ENCODE measurements at regions not wholly inside any gene's neighbourhood (a gene's known extent, or its start where the extent isn't known, plus 50 kb on each side); places are given as distances from the start of the nearest gene placed in this dataset.

GRCh38 chr4:14264437-14264836, 636.9 kb upstream of the BOD1L1 start:
- DNase-seq: no peak

DNA sequence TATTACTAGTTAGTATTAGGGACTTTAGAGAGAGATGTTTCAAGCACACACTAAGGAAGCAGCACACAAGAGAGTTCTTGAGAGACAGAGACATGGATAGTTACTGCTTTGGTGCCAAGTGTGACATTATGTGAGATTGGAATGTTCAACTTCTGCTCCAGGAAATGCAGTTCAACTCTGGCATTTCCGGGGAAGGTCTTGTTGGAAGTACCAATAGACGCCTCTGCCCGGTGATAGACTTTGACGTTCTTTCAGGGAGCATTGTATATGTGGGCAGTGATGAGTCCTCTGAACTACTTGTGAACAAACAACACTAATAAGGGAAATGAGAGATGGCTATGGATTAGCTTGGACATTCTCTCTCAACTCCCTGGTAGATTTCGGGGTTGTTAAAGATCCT, 638.1 kb upstream of the BOD1L1 start:
- DNase-seq: no peak

- DNase-seq: no peak
Measured at GRCh38 chr4:14267373-14268060, 640.0 kb upstream of the BOD1L1 start.

GRCh38 chr4:14269824-14270223, 642.3 kb upstream of the BOD1L1 start:
- no peak for DNase-seq

DNA sequence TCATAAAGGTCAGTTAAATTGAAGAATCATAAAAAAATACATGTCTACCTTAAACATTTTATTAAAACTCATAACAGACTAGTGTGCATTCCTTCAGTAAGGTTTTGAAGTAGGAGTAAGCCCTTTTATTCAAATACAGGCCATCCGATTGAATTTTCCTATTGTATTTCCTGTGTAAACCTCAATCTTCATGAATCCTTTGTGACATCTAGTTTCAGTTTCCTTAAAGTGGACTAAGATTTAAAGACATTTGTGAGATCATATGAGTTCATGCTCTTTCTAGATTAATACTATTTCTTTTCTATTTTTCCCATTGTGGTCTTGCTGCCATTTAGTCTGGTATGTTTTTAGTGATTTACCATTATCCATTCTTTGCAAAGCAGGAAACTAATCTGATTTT, 644.7 kb upstream of the BOD1L1 start:
- no peak for DNase-seq

GRCh38 chr4:14277505-14277904, 650.0 kb upstream of the BOD1L1 start:
- no peak for DNase-seq

DNA sequence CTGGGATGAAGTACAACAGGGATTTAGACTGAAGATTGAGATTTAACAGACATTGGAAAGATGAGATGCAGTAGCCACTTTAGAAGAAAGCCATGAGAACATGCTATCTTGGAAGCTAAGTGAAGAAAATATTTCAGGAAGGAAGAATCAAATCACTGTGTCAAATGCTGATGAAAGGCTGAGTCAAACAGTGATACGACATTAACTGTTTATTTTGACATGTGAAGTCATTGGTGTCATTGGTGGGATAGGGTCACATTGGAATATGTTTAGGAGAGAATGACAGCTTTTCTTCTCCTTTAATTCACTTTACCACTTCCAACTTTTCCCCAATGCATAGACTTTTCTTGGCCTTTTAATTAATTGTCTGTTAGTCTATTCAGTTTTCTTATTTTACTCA, 653.0 kb upstream of the BOD1L1 start:
- no peak for DNase-seq

DNA sequence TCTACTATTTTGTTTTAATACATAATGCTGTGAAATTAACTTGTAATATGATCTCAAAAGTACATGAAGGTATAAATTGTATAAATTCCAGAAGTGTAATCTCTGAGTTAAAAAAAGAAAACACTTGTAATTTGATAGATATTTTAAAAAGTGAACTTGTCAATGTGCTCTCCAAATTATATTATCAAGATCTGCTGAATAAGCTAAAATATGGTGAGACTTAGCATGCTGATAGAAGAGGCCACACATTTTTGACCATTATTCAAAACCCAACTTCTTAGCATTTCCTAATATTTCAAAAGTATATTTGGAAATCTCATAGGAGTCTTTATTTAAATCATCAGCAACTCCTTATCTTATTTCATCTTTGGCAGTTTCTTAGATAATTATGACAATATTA, 657.1 kb upstream of the BOD1L1 start:
- DNase-seq: no peak

GRCh38 chr4:14289708-14290107, 662.2 kb upstream of the BOD1L1 start:
- no peak for DNase-seq

DNA sequence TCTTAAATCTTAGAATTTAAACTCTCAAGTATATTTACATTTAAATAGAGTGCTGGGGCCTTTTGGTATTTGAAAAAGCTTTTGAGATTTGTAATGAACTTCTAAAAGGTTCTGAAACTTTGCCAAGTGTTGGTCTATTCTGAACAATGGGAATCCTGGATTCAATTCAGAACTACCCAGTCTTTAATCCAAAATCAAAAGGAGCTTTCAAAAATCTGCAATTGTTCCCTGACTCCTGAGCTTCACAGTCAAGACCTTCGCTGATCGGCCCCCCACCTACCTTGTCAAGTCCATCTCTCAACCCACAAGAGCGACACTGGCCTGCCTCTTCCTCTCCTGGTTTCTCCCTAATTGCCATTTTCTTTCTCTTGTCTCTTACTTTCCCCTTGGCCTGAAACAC, 666.1 kb upstream of the BOD1L1 start:
- no peak for DNase-seq

DNA sequence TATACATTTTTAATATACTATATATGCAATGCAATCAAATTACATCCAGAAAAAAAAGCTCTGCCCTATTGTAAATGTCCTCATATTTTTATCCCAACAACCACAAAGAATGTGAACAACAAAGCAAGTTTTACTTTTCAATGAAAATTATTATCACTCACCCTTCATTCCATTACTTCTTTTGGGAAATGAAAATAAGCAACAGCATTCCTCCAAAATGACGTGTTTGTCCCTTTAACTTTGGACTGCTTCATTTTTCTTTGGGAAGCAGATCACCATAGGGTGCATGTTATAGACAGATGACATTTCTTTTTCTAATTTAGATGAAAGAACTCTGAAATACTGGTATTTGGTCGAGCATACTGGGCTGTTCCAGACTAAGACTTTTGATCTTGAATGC, 667.1 kb upstream of the BOD1L1 start:
- no peak for DNase-seq

- no peak for DNase-seq
Measured at GRCh38 chr4:14299166-14299565, 671.6 kb upstream of the BOD1L1 start.

DNA sequence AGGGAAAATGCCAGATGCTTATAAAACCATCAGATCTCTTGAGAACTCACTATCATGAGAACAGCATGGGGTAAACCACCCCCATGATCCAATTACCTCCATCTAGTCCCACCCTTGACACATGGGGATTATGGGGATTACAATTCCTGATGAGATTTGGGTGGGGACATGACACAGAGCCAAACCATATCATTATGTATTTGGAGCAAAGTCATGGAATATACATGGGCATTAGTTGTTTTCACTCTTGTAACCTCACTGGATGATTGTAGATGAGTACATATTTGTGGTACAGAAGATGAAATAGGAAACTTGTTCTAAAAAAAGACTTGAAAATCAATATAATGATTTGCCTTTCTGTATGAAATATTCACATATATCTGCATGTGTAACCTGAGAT, 674.5 kb upstream of the BOD1L1 start:
- DNase-seq: no peak

- no peak for DNase-seq
Measured at GRCh38 chr4:14303856-14304255, 676.3 kb upstream of the BOD1L1 start.

DNA sequence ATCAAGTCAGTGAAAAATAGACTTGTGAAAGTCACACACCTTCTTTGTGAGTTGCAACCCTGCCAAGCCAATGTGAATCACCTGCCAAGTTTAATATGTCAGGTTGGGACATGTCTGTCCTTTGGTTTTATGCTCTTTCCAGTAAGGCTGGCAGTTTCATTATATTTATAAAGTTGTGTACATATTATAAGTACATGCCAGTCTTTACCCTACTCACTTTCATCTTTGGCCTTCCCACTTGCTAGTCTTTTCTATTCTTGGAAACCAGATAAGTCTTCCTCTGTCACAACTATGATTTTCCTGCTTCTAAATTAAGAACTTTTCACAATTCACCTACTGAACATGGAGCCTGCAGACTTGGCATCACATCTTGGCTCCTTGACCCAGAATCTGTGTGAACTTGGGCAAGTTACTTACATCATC, 680.7 kb upstream of the BOD1L1 start:
- DNase-seq: no peak

DNA sequence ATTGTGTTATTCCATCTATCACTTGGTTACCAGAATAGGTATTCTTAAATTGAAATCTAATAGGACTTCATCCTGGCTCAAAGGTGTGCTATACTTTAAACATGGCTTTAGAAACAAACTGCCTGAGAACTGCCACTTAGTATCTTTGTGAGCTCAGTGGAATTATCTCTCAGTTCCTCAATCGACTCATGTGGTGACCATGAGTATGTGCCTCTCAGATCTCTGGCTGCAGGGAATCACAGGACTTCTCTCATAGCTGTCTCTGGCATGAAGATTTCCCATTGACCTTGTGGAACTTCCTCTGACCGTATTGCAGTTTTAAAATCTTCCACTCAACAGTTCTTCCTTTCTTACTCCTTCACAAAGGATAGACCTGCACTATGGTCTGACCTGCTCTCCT, 681.9 kb upstream of the BOD1L1 start:
- DNase-seq: no peak

DNA sequence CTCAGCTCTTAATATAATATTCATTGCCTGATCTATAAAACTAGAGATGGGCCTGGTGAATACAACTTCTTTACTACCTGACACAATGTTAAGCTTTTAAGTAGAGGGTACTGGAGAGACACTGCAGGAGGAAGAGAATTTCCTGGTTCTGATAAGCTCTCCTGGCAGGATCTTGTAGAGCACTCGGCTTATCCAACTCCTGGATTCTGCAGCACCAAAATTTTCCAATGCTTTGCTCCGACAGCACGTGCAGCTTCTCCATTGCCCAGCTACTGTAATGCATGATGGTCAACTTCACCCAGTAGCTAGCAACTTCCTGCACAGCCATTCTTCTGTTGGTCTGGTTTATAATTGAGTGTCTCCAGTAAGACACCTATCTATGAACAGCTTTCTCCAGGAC, 686.2 kb upstream of the BOD1L1 start:
- DNase-seq: no peak

GRCh38 chr4:14315129-14315528, 687.2 kb upstream of the CPEB2 start:
- no peak for DNase-seq

GRCh38 chr4:14317351-14317750, 684.9 kb upstream of the CPEB2 start:
- DNase-seq: no peak

GRCh38 chr4:14318671-14319070, 683.6 kb upstream of the CPEB2 start:
- no peak for DNase-seq

- DNase-seq: no peak
Measured at GRCh38 chr4:14321723-14322122, 680.6 kb upstream of the CPEB2 start.

DNA sequence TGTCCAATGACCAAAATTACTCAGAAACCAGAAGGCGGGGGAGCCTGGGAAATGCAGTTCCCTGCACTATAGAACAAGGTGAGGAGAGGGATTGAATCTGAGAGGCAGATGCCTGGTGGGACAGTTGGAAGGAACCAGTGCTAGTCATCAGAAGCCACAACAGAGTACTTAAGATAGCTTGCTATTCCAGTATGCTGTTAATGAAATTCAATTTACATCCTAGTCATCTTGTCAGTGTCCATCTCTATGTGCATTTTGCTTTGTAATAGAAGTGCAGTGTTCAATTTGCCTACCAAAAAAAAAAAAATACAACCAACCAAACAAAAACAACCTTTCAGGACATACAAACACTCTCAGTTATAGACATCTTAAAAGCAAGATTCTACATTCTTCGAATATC, 679.1 kb upstream of the CPEB2 start:
- no peak for DNase-seq

- no peak for DNase-seq
Measured at GRCh38 chr4:14329228-14329627, 673.1 kb upstream of the CPEB2 start.

GRCh38 chr4:14333616-14334015, 668.7 kb upstream of the CPEB2 start:
- DNase-seq: no peak

- DNase-seq: no peak
Measured at GRCh38 chr4:14334166-14334565, 668.1 kb upstream of the CPEB2 start.

DNA sequence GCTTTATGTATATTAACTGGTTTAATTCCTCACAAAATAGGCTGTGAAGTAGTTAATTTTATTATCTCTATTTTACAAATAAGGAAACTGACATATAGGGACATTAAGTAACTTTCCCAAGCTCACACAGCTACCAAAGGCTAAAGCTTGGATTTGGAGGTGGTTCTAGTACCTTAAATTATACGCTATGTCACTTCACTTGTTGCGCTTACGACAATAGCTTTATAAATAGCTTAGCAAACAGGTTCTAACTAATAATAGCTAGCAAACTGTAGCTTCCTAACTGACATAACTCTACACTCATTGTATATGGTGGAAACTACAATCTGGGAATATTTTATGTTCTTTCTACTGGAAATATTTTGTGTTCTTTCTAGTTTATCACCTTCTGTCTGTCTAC, 666.4 kb upstream of the CPEB2 start:
- no peak for DNase-seq

Data from activated gamma-delta T cell (primary cell).